IMR-90 (cell line): ENCODE measurements at regions not wholly inside any gene's neighbourhood (a gene's known extent, or its start where the extent isn't known, plus 50 kb on each side); places are given as distances from the start of the nearest gene placed in this dataset.

Experiments
- CEBPB ChIP-seq: IDR thresholded peaks from 2 replicates; pipeline ENCODE4 v1.6.1; 2012; ENCODE audit warnings: low read depth, low read length, improper control_type of control experiment
- CTCF ChIP-seq: conservative IDR thresholded peaks from 2 replicates; pipeline ENCODE4 v1.5.1; 2012; ENCODE audit warnings: mild to moderate bottlenecking, low read depth, low read length, improper control_type of control experiment
- ELK1 ChIP-seq: fragments of 150-350 bp; IDR thresholded peaks from 2 replicates; pipeline ENCODE4 v1.6.1; 2016; ENCODE audit warnings: low read depth, mild to moderate bottlenecking, low read length, moderate library complexity, borderline replicate concordance
- MXI1 ChIP-seq: IDR thresholded peaks from 2 replicates; pipeline ENCODE4 v1.6.1; 2012; ENCODE audit warnings: low read depth, mild to moderate bottlenecking, low read length, moderate library complexity, borderline replicate concordance
- POLR2A ChIP-seq: IDR thresholded peaks from 2 replicates; pipeline ENCODE4 v1.6.1; 2012; ENCODE audit warnings: mild to moderate bottlenecking, low read depth, low read length

GRCh38 chr15:95998935-95999334, 331.6 kb upstream of the NR2F2 start:
- TF ChIP-seq CTCF (no peak), POLR2A (no peak), MXI1 (no peak), CEBPB (no peak), ELK1 (no peak)
